Esophagus squamous epithelium (tissue), 4 donors: ENCODE measurements at regions not wholly inside any gene's neighbourhood (a gene's known extent, or its start where the extent isn't known, plus 50 kb on each side); places are given as distances from the start of the nearest gene placed in this dataset.

Experiments
- CTCF ChIP-seq, 6 experiments: fragments of 450-650 bp in 4 of 6; fragments of 200-600 bp in 2 of 6; sonication (generic) in 2 of 6; IDR thresholded peaks; one replicate each; pipeline ENCODE4 v1.5.1; 2016 to 2019; ENCODE audit warnings: antibody characterized with exemption in 6 of 6, mild to moderate bottlenecking in 4 of 6, moderate library complexity in 4 of 6
- POLR2A ChIP-seq, 4 donors: fragments of 450-650 bp; IDR thresholded peaks; one replicate each; pipeline ENCODE4 v1.6.1; 2017; ENCODE audit warnings: antibody characterized with exemption in 4 of 4, mild to moderate bottlenecking in 4 of 4, moderate library complexity in 3 of 4

GRCh38 chr6:163679753-163680152, 265.2 kb downstream of the QKI start:
- no peak for TF ChIP-seq CTCF (IDR thresholded peaks at IDR 0.05)
- TF ChIP-seq POLR2A (IDR thresholded peaks at IDR 0.05), result no peak
